ENCODE measurements at regions not wholly inside any gene's neighbourhood (a gene's known extent, or its start where the extent isn't known, plus 50 kb on each side); places are given as distances from the start of the nearest gene placed in this dataset.

DNA sequence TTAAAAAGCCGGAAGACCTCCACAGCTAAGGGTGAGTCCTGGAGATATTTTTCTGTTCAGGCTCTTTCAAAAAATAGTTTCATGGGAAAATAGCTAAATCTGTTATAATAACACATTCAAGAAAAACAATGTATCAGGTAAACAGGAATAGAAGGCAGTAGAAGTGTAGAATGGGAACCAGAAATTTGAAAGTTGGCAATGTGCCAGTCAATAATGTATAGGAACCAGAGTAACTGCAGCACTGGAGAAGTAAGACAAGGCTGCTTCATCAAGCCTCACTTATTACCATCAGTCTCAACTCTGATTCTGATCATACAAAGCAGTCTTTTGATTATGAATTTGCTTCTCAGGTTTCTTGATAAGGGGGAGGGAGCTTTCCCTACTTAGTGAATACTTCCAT lies 81.4 kb upstream of the VRK2 start:
- no peaks in the 10 kb centered on the region for H3K36me3 ChIP-seq
- no peak overlapping the region for H3K4me3 ChIP-seq
- H3K27ac ChIP-seq = no peak overlapping the region
- no peaks in the 10 kb centered on the region for H3K9me3 ChIP-seq
- intact Hi-C loops (cut with DNase I) = no loop called here
- no peak for DNase-seq
- no peaks in the 10 kb centered on the region for H3K27me3 ChIP-seq
- no peaks in the 10 kb centered on the region for H3K4me1 ChIP-seq
- TF ChIP-seq POLR2A (IDR thresholded peaks at IDR 0.05) = no peak
- TF ChIP-seq, protein P1, sequence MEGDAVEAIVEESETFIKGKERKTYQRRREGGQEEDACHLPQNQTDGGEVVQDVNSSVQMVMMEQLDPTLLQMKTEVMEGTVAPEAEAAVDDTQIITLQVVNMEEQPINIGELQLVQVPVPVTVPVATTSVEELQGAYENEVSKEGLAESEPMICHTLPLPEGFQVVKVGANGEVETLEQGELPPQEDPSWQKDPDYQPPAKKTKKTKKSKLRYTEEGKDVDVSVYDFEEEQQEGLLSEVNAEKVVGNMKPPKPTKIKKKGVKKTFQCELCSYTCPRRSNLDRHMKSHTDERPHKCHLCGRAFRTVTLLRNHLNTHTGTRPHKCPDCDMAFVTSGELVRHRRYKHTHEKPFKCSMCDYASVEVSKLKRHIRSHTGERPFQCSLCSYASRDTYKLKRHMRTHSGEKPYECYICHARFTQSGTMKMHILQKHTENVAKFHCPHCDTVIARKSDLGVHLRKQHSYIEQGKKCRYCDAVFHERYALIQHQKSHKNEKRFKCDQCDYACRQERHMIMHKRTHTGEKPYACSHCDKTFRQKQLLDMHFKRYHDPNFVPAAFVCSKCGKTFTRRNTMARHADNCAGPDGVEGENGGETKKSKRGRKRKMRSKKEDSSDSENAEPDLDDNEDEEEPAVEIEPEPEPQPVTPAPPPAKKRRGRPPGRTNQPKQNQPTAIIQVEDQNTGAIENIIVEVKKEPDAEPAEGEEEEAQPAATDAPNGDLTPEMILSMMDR (IDR thresholded peaks at IDR 0.05) = no peak
- 81 to 89% methylated on average over 1 of the region's 1 CpG for WGBS, 2 donors

DNA sequence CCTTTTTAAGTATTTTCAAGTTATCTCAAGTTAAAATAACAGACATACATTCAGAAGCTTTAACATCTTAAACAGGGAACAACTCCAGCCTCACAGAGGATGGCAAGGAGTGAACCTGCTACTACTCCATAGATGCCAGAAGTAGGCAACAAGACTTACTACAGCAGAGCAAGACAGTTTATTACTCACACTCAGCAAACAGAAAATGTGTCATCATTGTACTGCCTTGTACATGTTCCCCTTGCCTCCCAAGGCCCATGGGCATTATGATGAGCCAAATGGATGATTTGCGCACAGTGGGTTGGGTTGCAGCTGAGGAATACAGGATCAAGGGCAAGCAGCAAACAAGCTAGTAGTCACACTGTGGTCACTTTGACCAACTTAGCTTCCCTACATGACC lies 80.6 kb upstream of the VRK2 start:
- TF ChIP-seq, protein P1 (IDR thresholded peaks at IDR 0.05) = no peak
- TF ChIP-seq POLR2A (IDR thresholded peaks at IDR 0.05) = no peak
- Histone ChIP-seq H3K4me3 (no peak overlapping the region), H3K27me3 (no peaks in the 10 kb centered on the region), H3K9me3 (no peaks in the 10 kb centered on the region), H3K27ac (no peak overlapping the region), H3K4me1 (no peaks in the 10 kb centered on the region), H3K36me3 (no peaks in the 10 kb centered on the region)
- DNase-seq = no peak
- 89 to 100% methylated on average over 1 of the region's 1 CpG for WGBS, 2 donors
- intact Hi-C loops (cut with DNase I) = no loop called here

DNA sequence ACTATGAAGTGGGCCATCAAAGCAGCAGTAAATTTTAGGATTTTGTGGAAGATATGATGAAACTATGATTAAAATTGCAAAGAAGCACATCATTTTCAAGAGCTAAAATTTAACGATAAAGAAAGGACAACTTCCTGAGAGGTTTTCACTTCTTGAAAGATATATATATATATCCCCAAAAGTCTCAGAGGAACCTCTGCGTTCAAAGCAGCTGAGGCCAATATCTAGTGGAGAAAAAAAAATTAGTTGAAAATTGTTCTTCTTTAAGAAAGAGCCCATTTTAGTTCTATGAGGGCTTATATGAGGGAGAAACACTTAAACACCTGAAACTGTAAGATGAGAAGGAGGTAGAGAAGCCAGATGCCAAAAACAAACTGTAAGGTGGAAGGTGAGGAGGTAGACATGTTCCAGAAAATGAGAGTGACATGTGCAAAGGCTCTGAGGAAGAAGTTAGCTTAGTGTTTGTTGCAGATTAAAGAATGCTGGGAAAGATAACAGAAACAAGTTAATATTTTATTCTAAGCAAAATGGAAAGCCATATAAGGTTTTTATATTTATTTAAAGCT lies 72.9 kb upstream of the VRK2 start:
- Histone ChIP-seq H3K27me3 (no peaks in the 10 kb centered on the region), H3K9me3 (no peaks in the 10 kb centered on the region), H3K4me1 (no peaks in the 10 kb centered on the region), H3K27ac (no peak overlapping the region), H3K4me3 (no peak overlapping the region), H3K36me3 (no peaks in the 10 kb centered on the region)
- TF ChIP-seq POLR2A (IDR thresholded peaks at IDR 0.05) = no peak
- TF ChIP-seq, protein P1 (IDR thresholded peaks at IDR 0.05) = no peak
- WGBS, 2 donors = 75 to 81% methylated on average over 2 of the region's 2 CpGs
- DNase-seq = no peak
- intact Hi-C loops (cut with DNase I) = no loop called here

DNA sequence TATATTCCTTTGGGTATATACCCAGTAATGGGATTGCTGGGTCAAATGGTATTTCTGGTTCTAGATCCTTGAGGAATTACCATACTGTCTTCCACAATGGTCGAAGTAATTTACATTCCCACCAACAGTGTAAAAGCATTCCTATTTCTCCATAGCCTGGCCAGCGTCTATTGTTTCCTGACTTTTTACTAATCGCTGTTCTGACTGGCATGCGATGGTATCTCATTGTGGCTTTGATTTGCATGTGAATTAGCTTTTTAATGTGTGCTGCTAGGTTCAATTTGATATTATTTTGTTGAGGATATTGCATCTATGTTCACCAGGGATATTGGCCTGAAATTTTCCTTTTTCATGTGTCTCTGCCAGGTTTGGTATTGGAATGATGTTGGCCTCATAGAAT lies 67.4 kb upstream of the VRK2 start:
- intact Hi-C loops (cut with DNase I) = no loop called here
- Histone ChIP-seq H3K27ac (no peak overlapping the region), H3K4me3 (no peak overlapping the region), H3K4me1 (no peaks in the 10 kb centered on the region), H3K36me3 (no peaks in the 10 kb centered on the region), H3K27me3 (no peaks in the 10 kb centered on the region), H3K9me3 (no peaks in the 10 kb centered on the region)
- no peak for TF ChIP-seq POLR2A (IDR thresholded peaks at IDR 0.05)
- TF ChIP-seq, protein P1 (IDR thresholded peaks at IDR 0.05) = no peak
- no peak for DNase-seq
- WGBS, 2 donors = 83 to 88% methylated on average over 4 of the region's 4 CpGs

DNA sequence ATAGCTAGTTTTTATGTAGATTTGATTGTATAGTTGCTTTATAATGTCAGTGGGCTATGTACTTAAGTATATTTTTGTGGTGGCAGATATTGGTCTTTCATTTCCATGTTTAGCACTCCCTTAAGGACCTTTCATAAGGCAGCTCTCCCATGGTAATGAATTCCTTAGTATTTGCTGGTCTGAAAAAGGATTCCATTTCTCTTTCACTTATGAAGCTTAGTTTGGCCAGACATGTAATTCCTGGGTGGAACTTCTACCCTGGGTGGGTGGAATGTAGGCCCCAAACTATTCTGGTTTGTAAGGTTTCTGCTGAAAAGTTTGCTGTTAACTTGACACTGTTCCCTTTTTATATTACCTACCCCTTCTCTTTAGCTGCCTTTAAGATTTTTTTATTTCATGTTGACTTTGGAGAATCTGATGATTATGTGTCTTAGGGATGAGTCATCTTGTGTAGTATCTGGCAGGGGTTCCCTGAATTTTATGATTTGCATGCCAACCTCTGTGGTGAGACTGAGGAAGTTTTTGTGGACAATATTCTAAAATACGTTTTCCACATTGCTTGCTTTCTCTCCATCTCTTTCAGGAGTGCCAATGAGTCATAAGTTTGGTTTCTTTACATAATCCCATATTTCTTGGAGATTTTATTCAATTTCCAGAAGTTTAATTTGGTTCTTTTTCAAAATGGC lies 65.4 kb upstream of the VRK2 start:
- intact Hi-C loops (cut with DNase I) = no loop called here
- Histone ChIP-seq H3K27ac (no peak overlapping the region), H3K36me3 (no peaks in the 10 kb centered on the region), H3K4me1 (no peaks in the 10 kb centered on the region), H3K27me3 (no peaks in the 10 kb centered on the region), H3K9me3 (no peaks in the 10 kb centered on the region), H3K4me3 (no peak overlapping the region)
- 30 to 39% methylated on average over 1 of the region's 1 CpG for WGBS, 2 donors
- DNase-seq = no peak
- TF ChIP-seq, protein P1 (IDR thresholded peaks at IDR 0.05) = no peak
- no peak for TF ChIP-seq POLR2A (IDR thresholded peaks at IDR 0.05)

Data from esophagus squamous epithelium (tissue), 5 donors.